Right ventricle myocardium superior (tissue), 1 donor: ENCODE measurements at regions not wholly inside any gene's neighbourhood (a gene's known extent, or its start where the extent isn't known, plus 50 kb on each side); places are given as distances from the start of the nearest gene placed in this dataset.

Experiments used
- ATAC-seq: fragments of 200-7000 bp; cut with Tn5 transposase; one replicate; pipeline ENCODE4 v1.9.1; 2020; ENCODE audit warnings: mild to moderate bottlenecking; ENCODE audit not compliant: poor library complexity
- DNase-seq: peaks from one replicate; pipeline ENCODE4 v3.0.0-alpha.2; 2020
- intact Hi-C: fragments of 100-400 bp; cut with DNase I; formaldehyde crosslinking; loops from one replicate; pipeline ENCODE4 v1.11.2; 2022
- donor health status: DM: no; HTN: yes; CAD: no; lungs with severe emphysema.

DNA sequence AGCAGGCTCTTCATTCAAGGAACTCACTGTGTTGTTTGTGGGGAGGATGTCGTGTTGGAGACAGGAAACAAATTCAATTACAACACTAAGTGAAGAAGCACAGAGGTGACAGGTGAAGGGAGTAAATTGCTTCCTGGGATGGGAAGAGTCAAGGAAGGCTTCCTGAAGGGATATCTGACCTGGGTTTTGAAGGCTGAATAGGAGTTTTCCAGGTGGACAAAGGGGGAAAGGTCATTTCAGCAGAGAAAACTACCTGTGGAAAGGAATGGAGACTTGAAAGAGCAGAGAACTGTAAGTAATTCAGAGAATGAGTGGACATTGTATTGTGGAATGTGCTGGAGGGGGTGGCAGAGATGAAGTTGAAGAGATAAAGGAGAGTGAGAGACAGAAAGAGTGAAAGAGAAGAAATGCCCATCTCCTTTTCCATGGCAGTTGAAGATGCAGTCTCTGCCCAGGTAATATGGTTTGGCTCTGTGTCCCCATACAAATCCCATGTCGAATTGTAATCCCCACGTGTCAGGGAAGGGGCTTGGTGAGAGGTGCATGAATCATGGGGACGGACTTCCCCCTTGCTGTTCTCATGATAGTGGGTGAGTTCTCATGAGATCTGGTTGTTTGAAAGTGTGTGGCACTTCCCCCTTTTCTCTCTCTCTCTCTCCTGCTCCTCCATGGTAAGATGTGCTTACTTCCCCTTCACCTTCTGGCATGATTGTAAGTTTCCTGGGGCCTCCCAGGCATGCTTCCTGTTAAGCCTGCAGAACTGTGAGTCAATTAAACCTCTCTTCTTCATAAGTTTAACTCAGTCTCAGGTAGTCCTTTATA is 205.7 kb upstream of the BCOR start:
- no peak for DNase-seq
- intact Hi-C loops = no loop called here
- no peak for ATAC-seq

DNA sequence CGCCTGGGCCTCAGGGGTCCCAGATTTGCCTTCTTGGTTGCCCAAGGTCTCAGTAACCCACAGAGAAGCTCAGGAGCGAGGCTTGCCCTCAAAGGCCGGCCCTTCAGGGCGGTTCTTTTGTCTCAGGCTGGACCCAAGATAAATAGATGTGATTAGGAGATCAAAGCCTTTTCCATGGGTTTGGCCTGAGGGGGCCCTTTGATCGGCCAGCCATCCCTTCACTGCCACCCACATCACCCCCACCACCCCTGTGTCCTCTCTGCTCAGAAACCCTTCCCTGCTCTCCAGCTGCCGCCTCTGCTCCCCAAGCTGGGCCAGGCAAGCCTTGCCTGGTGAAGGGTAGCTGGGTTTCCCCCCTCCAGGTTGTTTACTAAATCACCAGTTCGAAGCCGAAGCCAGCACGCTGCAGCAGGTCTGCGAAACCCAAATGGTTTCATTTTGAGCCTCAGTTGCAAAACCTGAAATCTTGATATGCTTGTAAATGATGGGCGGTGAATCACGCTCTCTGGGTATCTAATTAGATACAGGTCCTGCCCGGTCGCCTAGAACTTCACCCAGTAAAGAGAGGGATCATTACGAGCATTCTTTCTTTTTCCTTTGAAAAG is 202.6 kb upstream of the BCOR start:
- intact Hi-C loops = no loop called here
- no peak for ATAC-seq

DNA sequence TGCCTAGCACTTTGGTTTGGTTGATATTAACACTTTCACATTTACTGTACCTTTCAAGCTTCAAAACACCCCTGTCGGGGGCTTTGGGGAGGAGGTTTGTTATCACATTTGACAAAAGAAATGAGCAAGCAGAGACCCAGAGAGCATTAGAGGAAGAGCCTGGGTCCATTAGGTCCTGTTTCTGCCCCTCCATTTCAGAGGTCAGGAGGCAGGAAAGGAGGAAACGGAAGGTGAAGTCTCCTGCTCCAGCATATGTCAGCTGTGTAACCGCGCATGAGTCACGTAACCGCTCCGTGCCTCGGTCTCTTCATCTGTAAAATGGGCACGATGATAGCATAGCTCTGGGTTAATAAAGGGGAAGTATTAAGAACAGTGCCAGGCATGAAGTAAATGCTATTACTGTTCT is 201.9 kb upstream of the BCOR start:
- no peak for DNase-seq
- intact Hi-C loops = no loop called here

More for the DNA sequence above, 202.6 kb upstream of the BCOR start:
- DNase-seq = no peak

DNA sequence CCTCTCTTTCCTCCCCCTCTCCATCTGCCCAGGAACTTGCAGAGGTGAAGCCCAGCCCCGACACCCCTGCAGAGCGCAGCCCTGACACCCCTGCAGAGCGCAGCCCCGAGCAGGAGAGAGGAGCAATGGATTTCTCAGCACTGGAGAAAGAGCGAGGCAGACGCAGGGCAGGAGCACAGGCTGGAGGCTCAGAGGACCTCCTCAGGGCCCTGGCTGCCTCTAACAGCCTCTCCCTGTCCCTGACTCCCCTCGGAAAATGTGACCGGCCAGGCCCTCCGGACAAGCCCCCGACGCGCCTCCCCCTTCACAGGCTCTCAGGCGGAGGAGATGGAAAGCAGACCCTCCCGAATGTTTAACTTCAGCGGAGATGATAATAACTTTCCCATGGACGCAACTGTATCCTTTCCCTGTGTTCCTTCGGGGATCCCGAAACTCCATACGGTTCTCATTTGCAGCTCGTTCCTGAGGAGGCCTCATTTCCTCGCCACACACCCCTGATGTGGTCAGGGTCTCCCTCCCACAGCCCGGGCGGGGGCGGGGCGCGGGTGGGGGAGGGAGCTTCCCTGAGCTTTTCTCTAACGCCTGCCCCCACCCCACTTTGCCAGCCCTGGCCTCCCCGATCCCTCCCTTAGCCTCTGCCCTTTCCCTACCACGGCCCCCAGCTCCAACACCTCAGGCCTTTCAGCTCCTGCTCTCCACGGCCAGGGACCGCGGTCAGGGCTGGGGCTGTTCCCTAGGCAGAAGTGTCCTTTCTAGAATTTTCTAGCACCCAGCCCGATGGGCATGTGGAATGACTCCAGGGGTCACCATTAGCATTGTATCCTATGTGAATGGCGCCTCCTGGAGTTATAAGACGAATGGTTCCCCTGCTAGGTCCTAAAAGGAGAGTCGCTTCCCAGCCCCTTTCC is 201.1 kb upstream of the BCOR start:
- no peak for ATAC-seq
- intact Hi-C loops = no loop called here
- DNase-seq = no peak

More for the DNA sequence above, 201.9 kb upstream of the BCOR start:
- no peak for ATAC-seq

DNA sequence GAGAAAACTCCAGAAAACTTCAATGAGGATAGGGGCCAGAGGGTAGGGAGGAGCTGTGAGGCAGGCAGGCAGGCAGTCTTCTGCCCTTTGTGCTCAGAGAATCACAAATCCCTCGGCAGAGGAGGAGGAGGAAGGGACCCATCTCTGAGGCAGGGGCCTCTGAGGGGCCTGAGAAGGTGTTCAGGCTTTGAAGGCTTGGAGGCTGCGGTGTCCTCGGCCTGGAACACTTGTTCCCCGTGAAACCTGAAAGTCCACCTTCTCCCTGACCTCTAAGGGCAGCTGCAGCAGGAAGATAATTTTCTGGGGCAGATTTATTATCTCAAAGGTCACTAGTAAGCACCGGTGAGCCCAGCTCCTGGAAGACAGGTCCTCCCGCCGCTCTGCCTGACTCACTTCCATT is 200.3 kb upstream of the BCOR start:
- no peak for ATAC-seq
- intact Hi-C loops = no loop called here
- DNase-seq = no peak

DNA sequence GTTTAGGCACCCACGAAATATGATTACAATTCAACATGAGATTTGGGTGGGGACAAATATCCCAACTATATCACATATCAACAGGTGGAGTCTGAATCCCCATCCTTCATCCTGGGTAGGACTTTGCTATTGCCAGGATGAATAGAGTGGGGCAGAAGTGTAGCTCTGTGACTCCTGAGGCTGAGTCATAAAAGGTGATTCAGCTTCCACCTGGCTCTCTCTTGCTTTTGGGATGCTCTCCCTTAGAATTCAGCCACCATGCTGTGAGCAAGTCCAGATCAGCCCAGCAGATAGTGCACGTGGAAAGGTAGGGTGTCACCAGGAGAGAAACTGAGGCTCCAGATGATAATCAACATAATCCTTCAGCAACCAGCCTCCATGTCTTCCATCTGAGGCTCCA is 193.8 kb upstream of the BCOR start:
- intact Hi-C loops = no loop called here
- ATAC-seq (no peak), DNase-seq (no peak)

DNA sequence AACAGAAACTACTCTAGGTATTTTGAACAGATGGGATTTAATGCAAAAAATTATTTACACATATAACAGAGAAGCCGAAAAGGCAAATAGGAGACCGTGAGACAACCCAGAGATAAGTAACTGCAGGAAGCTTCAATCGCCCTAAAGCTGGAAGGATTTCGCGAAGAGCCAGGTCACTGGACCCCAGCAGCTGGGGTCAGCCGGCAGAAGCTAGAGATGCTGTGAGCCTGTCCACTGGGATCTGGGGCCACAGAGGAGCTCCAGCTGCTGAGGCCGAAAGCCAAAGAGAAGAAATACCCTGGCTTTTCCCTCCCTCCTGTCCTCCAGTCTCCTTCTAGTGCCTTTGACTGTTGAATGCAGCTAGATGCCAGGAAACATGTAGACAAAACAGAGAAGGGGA is 192.8 kb upstream of the BCOR start:
- no peak for DNase-seq
- ATAC-seq = no peak
- intact Hi-C loops = no loop called here

DNA sequence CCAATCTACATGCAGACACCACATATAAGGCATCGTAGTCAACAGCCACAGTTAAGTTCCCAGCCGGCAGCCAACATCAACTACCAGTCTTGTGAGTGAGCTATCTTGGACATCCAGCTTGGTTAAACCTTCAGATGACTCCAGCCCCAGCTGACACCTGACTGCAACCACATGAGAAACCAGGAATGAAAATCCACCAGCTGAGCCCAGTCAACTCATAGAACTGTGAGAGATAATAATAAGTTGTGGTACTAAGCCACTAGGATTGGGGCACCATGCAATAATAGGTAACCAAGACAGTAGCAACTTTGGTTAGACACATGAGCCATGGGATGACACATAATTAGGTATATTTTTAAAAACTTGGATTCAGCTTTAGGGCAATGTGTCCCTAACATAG is 188.1 kb upstream of the BCOR start:
- intact Hi-C loops = no loop called here
- no peak for ATAC-seq
- DNase-seq = no peak

DNA sequence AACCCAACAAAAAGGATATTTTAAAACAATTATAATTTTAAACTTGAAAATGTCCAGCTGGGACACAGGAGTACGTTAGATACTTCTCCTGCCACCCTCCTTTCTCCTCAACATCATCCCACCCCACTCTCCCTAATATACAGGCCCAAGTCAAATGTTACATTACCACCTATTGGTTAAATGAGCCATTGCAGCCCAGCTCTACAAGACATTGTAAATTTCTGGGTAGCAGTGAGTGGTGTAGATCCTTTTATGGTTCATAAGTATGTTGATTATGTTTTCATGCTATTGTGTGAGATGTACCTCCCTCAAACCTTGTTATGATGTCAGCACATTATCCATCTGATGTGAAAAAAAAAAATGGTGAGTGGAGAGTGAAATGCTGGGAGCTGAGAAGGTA is 187.1 kb upstream of the BCOR start:
- ATAC-seq = no peak
- intact Hi-C loops = no loop called here
- DNase-seq = no peak

DNA sequence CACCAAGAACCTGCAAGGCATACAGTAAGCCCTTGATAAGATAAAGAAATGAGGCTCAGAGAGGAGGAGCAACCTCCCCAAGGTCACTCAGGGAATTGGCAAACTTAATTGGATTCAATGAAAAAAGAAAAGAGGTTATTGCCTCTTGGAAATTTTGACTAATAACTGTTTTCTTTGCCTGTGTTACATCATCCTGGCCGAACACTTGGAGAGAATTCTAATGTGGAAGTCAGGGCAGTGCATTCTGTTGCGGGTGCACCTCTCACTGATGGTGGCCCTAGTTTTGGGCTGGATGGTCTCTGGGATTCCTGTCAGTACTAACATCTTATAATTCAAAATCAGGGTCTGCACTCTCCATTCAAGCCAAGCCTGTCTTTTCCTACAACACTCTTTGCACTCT is 186.2 kb upstream of the BCOR start:
- ATAC-seq (no peak), DNase-seq (no peak)
- intact Hi-C loops = no loop called here

DNA sequence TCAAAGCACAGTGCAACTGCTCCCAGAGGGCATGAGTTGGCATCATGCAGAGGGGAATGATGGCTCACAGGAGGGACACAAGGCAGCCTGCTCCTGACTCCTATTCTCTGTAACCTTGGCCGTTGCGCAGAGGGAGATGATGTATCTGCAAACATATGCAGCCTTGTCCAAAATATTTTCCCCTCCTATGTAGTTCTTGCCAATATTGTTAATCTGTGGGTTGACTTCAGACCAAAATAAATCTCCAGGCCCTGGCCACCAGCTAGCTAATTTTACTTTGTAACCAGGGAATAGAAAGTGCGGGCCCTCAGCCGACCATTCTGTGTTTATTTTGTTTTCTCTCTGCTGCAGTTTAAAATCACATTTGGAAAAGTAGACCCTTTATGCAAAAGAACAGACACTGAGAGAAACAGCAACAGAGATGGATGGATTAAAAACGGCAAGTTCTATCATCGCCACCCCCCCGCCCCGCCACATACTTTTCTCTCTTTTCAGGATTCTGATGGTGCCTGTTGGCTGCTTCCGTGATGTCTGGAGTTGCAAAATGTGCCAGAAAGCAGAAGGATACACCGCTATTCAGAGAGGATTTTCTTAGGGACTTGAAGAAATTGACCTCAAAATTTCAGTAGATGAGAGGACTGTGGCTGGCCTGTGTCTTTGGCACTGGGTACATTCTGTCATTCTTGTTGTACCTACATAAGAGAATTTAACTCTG is 185.3 kb upstream of the BCOR start:
- DNase-seq (no peak), ATAC-seq (no peak)
- intact Hi-C loops = no loop called here

DNA sequence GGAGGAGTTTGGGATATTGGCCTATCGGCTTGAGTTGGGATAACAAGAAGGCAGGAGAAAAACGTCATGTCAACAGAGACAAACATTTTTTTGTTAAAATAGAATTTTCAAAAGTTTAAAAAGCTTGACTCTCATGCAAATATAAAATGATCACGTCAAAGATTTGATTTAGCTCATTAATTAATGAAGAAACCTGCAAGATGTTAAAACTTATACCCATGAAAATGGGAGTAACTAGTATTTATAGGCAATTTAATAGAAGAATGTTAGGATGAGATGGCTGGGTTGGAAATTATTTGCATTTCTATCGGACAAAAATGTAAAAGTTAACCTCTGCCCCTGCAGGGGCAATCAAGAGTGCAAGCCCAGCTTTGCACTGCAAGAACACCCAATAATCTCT is 184.6 kb upstream of the BCOR start:
- DNase-seq (no peak), ATAC-seq (no peak)
- intact Hi-C loops = no loop called here

DNA sequence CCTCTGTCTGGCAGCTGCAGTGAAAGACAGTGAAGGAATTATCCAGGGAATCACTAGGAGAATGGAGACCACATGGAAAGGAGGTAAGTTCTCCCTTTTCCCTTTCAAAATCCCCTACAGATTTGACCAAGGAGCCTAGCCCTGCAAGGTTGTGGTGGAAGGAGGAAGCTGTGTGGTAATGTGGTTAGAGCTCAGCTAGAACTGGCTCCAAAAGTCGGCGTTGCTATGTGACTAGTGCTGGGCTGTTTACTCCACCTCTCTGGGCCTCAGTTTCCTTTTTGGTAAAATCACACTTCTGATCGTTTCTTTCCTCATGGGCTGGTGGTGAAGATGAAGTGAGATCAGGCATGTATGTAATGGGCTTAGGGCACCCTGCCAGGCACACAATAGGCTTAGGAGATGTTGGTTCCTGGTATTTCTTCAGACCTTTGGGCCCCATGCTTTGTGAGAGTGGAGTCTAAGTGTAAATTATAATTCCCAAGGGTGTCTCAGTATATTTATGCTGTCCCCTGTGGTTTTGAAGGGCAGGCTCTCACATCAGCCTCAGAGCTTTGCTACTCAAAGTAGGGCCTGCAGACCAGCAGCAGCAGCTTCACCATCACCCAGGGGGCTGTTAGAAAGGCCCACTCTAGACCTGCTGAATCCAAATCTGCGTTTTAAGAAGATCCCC is 183.7 kb upstream of the BCOR start:
- ATAC-seq (no peak), DNase-seq (no peak)
- intact Hi-C loops = no loop called here

DNA sequence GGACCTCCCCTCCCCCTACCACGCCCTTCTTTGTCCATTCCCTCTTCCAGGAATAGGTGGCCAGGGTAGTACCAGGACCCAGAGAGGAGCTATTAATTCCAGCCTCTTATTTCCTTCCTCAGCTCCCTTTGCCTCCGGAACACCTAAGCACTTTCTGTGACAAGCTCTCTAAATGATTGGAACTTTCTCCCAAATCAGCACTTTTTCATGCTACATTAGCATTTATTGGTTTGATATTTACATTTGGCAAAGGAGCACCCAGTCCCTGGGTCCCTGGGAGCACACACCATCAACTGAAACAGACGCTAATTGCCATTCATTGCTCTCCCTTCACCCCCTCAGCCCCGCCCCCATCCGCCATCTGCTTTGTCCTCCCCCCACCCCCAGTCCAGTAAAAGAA is 182.0 kb upstream of the BCOR start:
- intact Hi-C loops = no loop called here
- ATAC-seq (no peak), DNase-seq (no peak)

DNA sequence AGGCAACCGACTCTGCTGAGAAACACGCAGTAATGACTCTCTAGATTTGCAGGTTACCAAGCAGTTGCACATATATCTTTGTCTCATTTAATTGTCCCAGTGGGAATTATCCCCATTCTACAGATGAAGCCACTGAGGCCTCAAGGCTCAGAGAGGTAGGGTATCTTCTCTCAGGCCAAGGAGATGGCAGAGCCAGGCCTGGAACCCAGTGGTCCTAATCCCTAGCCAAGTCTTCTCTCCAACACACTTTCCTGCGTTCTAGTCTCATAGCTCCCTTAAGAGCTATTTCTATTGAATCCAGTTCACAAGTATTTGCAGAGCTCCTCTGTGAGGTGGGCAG is 181.3 kb upstream of the BCOR start:
- DNase-seq (no peak), ATAC-seq (no peak)
- intact Hi-C loops = no loop called here

DNA sequence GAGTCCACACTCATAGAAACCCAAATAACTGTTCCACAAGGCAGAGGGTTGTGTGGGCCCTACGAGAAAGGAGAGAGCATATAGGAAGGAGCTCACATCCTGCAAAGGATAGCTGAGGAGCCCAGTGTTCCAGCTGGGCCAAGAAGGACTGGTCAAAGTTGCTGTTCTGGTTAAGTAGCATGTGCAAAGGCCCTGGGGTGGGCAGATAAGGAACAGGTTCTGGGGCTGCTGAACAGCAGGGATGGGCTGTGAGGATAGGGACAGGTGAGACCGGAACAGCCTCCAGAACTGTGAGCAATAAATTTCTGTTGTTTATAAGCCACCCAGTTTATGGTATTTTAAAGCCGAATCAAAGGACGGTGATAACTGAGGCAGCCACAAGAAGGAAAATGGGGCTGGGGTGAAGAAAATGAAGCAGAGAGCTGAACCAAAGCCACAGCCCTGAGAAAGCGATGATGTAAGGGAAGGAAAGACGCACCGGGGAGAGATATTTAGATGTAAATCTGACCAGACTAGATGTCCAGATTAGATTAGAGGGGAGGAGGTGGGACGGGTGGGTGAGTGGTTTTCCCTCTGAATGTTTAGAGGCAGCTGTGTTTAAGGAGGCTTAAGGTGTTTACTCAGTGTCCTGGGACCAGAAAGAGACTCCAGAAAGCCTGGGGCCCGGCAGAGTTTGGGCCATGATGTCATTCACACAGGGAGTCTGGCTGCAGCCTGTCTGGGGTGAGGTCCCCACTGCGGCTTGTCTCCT is 180.8 kb upstream of the BCOR start:
- ATAC-seq (no peak), DNase-seq (no peak)
- intact Hi-C loops = no loop called here

DNA sequence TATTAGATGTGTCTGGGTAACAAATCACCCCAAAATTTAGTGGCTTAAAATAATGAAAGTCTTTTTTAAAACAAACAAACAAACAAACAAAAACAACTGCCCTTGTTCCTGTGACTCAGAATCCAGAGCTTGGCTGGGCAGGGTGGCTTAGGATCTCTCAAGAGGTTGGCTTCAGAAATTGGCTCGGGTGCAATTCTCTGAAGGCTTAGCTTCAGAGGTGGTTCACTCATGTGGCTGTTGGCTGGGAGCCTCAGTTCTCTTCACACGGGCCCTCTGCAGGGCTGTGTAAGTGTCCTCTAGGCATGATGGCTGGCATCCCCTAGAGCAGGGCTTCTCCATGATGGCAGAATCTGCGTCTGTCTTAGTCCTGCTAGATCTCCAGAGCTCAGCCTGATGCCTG is 179.9 kb upstream of the BCOR start:
- intact Hi-C loops = no loop called here
- no peak for ATAC-seq
- no peak for DNase-seq
